MM.1S (cell line): ENCODE measurements at regions not wholly inside any gene's neighbourhood (a gene's known extent, or its start where the extent isn't known, plus 50 kb on each side); places are given as distances from the start of the nearest gene placed in this dataset.

Experiments
- DNase-seq: peaks from one replicate; pipeline ENCODE4 v3.0.0-alpha.2; 2015
- H2AFZ ChIP-seq: fragments of 300-600 bp; sonication (generic); 2 replicates; pipeline ENCODE4 v1.6.0; 2016; ENCODE audit warnings: antibody characterized with exemption, low read length
- H3F3A ChIP-seq: fragments of 300-600 bp; sonication (generic); 2 replicates; pipeline ENCODE4 v1.6.1; 2016; ENCODE audit warnings: mild to moderate bottlenecking, antibody characterized with exemption, low read length, moderate library complexity, mixed read lengths; ENCODE audit not compliant: insufficient read depth
- H3K27ac ChIP-seq: fragments of 300-600 bp; sonication (generic); 2 replicates; pipeline ENCODE4 v1.5.1; 2016; ENCODE audit warnings: mild to moderate bottlenecking, low read length
- H3K27me3 ChIP-seq: fragments of 300-600 bp; sonication (generic); replicated peaks from 2 replicates; pipeline ENCODE4 v1.6.0; 2016; ENCODE audit warnings: low read length; ENCODE audit not compliant: insufficient read depth
- H3K36me3 ChIP-seq: fragments of 300-600 bp; sonication (generic); replicated peaks from 2 replicates; pipeline ENCODE4 v1.6.1; 2016; ENCODE audit warnings: mild to moderate bottlenecking, low read length, mixed read lengths; ENCODE audit not compliant: insufficient read depth
- H3K4me1 ChIP-seq: fragments of 300-600 bp; sonication (generic); 2 replicates; pipeline ENCODE4 v1.6.1; 2016; ENCODE audit warnings: low read length, mixed read lengths
- H3K4me2 ChIP-seq: fragments of 300-600 bp; sonication (generic); 2 replicates; pipeline ENCODE4 v1.6.0; 2016; ENCODE audit warnings: low read depth, low read length
- H3K4me3 ChIP-seq: fragments of 300-600 bp; sonication (generic); 2 replicates; pipeline ENCODE4 v1.5.1; 2016; ENCODE audit warnings: low read length, mixed read lengths
- H3K79me2 ChIP-seq: fragments of 300-600 bp; sonication (generic); 2 replicates; pipeline ENCODE4 v1.6.1; 2016; ENCODE audit warnings: mixed run types, low read length, mixed read lengths
- H3K9ac ChIP-seq: fragments of 300-600 bp; sonication (generic); 2 replicates; pipeline ENCODE4 v1.6.1; 2016; ENCODE audit warnings: low read length, mixed read lengths
- H3K9me2 ChIP-seq: fragments of 300-600 bp; sonication (generic); replicated peaks from 2 replicates; pipeline ENCODE4 v1.6.1; 2016; ENCODE audit warnings: mild to moderate bottlenecking, low read length, mixed read lengths; ENCODE audit not compliant: insufficient read depth
- H3K9me3 ChIP-seq: fragments of 300-600 bp; sonication (generic); replicated peaks from 2 replicates; pipeline ENCODE4 v1.6.1; 2016; ENCODE audit warnings: mild to moderate bottlenecking, low read length, mixed read lengths; ENCODE audit not compliant: insufficient read depth
- H4K20me1 ChIP-seq: fragments of 300-600 bp; sonication (generic); 2 replicates; pipeline ENCODE4 v1.6.1; 2016; ENCODE audit warnings: mild to moderate bottlenecking, low read length, moderate library complexity, mixed read lengths; ENCODE audit not compliant: insufficient read depth
- EZH2 ChIP-seq: fragments of 300-600 bp; sonication (generic); optimal IDR thresholded peaks from 2 replicates; pipeline ENCODE3; 2017; ENCODE audit warnings: low read depth, mild to moderate bottlenecking, antibody characterized with exemption, low read length, mixed read lengths
- EZH2phosphoT487 ChIP-seq: fragments of 300-600 bp; sonication (generic); IDR thresholded peaks from 2 replicates; pipeline ENCODE4 v1.6.1; 2018; ENCODE audit warnings: antibody characterized with exemption, low read length
- TF ChIP-seq, protein P1 (sequence below): fragments of 300-600 bp; sonication (generic); IDR thresholded peaks from 2 replicates; pipeline ENCODE4 v1.5.1; 2016; ENCODE audit warnings: antibody characterized with exemption, low read length, mixed read lengths

- Histone ChIP-seq H3K9me3 (no peaks in the 10 kb centered on the region), H3K9ac (no peak overlapping the region), H3K36me3 (no peaks in the 10 kb centered on the region), H3K27ac (no peak overlapping the region), H4K20me1 (no peaks in the 10 kb centered on the region), H3K4me3 (no peak overlapping the region), H3K9me2 (no peaks in the 10 kb centered on the region), H3F3A (no peaks in the 10 kb centered on the region), H3K4me2 (no peak overlapping the region), H2AFZ (no peak overlapping the region), H3K27me3 (no peaks in the 10 kb centered on the region), H3K4me1 (no peaks in the 10 kb centered on the region), H3K79me2 (no peaks in the 10 kb centered on the region)
- no peak for TF ChIP-seq EZH2
- no peak for TF ChIP-seq EZH2phosphoT487
- TF ChIP-seq, protein P1, sequence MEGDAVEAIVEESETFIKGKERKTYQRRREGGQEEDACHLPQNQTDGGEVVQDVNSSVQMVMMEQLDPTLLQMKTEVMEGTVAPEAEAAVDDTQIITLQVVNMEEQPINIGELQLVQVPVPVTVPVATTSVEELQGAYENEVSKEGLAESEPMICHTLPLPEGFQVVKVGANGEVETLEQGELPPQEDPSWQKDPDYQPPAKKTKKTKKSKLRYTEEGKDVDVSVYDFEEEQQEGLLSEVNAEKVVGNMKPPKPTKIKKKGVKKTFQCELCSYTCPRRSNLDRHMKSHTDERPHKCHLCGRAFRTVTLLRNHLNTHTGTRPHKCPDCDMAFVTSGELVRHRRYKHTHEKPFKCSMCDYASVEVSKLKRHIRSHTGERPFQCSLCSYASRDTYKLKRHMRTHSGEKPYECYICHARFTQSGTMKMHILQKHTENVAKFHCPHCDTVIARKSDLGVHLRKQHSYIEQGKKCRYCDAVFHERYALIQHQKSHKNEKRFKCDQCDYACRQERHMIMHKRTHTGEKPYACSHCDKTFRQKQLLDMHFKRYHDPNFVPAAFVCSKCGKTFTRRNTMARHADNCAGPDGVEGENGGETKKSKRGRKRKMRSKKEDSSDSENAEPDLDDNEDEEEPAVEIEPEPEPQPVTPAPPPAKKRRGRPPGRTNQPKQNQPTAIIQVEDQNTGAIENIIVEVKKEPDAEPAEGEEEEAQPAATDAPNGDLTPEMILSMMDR, result no peak
- DNase-seq, result no peak
These were observed 459.5 kb downstream of the DIPK2A start for GRCh38 chr3:144431134-144431533.

- Histone ChIP-seq H3K27me3 (no peaks in the 10 kb centered on the region), H3K9me3 (no peaks in the 10 kb centered on the region), H3K27ac (no peak overlapping the region), H3K4me2 (no peak overlapping the region), H3K9me2 (no peaks in the 10 kb centered on the region), H3K9ac (no peak overlapping the region), H3K4me1 (no peaks in the 10 kb centered on the region), H4K20me1 (no peaks in the 10 kb centered on the region), H3F3A (no peaks in the 10 kb centered on the region), H3K36me3 (no peaks in the 10 kb centered on the region), H2AFZ (no peak overlapping the region), H3K4me3 (no peak overlapping the region), H3K79me2 (no peaks in the 10 kb centered on the region)
- no peak for DNase-seq
- TF ChIP-seq, protein P1, result no peak
- no peak for TF ChIP-seq EZH2
- no peak for TF ChIP-seq EZH2phosphoT487
These were observed 461.4 kb downstream of the DIPK2A start for GRCh38 chr3:144433006-144433405.

DNA sequence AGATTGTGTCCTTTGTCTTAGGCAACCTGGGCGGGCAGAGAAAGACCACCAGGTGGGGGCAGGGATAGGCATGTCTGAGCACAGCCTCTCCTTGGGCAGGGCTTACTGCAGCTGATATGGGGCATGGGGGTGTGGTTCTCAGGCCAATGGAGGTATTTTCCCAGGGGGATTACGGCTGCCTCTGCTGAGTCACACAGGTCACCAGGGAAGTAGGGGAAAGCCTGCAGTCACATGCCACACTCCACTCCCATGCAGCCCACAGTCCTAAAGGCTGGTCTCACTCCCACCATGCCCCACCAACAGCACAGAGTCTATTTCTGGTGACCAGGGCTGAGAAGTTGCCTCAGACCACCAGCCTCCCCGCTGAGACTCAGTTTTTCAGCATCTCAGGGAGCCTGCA lies 466.4 kb downstream of the DIPK2A start:
- H3K9me3 ChIP-seq, result no peaks in the 10 kb centered on the region
- H2AFZ ChIP-seq, result no peak overlapping the region
- H3K27ac ChIP-seq, result no peak overlapping the region
- no peaks in the 10 kb centered on the region for H4K20me1 ChIP-seq
- no peak for DNase-seq
- H3K4me1 ChIP-seq, result no peaks in the 10 kb centered on the region
- no peak overlapping the region for H3K4me2 ChIP-seq
- H3K9ac ChIP-seq, result no peak overlapping the region
- no peaks in the 10 kb centered on the region for H3K9me2 ChIP-seq
- no peak for TF ChIP-seq EZH2phosphoT487
- no peak for TF ChIP-seq EZH2
- TF ChIP-seq, protein P1, result no peak
- H3K79me2 ChIP-seq, result no peaks in the 10 kb centered on the region
- no peaks in the 10 kb centered on the region for H3K36me3 ChIP-seq
- H3K27me3 ChIP-seq, result no peaks in the 10 kb centered on the region
- H3K4me3 ChIP-seq, result no peak overlapping the region
- H3F3A ChIP-seq, result no peaks in the 10 kb centered on the region
